GM12872 (cell line): ENCODE measurements at regions not wholly inside any gene's neighbourhood (a gene's known extent, or its start where the extent isn't known, plus 50 kb on each side); places are given as distances from the start of the nearest gene placed in this dataset.

Source experiments
- CTCF ChIP-seq: IDR thresholded peaks from 3 replicates; pipeline ENCODE4 v1.5.1; 2011; ENCODE audit warnings: low read depth, mild to moderate bottlenecking, low read length, moderate library complexity; ENCODE audit not compliant: insufficient read depth

- TF ChIP-seq CTCF: no peak
Observed at GRCh38 chr4:186932631-186933187, 209.1 kb upstream of the FAT1 start.

- TF ChIP-seq CTCF: no peak
Observed at GRCh38 chr4:186934244-186934643, 210.6 kb upstream of the FAT1 start.

- TF ChIP-seq CTCF: no peak
Observed at GRCh38 chr4:186934841-186935443, 211.3 kb upstream of the FAT1 start.

- no peak for TF ChIP-seq CTCF
Observed at GRCh38 chr4:186935901-186936300, 212.2 kb upstream of the FAT1 start.

- no peak for TF ChIP-seq CTCF
Observed at GRCh38 chr4:186936496-186937375, 213.1 kb upstream of the FAT1 start.

- TF ChIP-seq CTCF: no peak
Observed at GRCh38 chr4:186939226-186939625, 215.6 kb upstream of the FAT1 start.

GRCh38 chr4:186939766-186940165, 216.1 kb upstream of the FAT1 start:
- TF ChIP-seq CTCF: no peak
